D721Med (cell line): ENCODE measurements at regions not wholly inside any gene's neighbourhood (a gene's known extent, or its start where the extent isn't known, plus 50 kb on each side); places are given as distances from the start of the nearest gene placed in this dataset.

ENCODE experiments used
- DNase-seq: peaks from one replicate; pipeline ENCODE4 v3.0.0; 2011; ENCODE audit warnings: low spot score; ENCODE audit not compliant: insufficient read length
- FAIRE-seq: peaks from 2 replicates; lab custom pipeline; 2011; peaks lifted over from hg19 to GRCh38; lab: Jason Lieb, UNC
- CTCF ChIP-seq: IDR thresholded peaks from 2 replicates; pipeline ENCODE4 v1.5.1; 2012; ENCODE audit warnings: mild to moderate bottlenecking, control low read depth; ENCODE audit not compliant: insufficient read depth; ENCODE audit errors: missing control alignments

- TF ChIP-seq CTCF, result no peak
- FAIRE-seq (no peak), DNase-seq (no peak)
Observed at GRCh38 chr5:32984851-32985610, 273.9 kb downstream of the NPR3 start.

- FAIRE-seq (no peak), DNase-seq (no peak)
- TF ChIP-seq CTCF, result no peak
Observed at GRCh38 chr5:32989815-32990214, 278.7 kb downstream of the NPR3 start.

- FAIRE-seq, result no peak
- DNase-seq, result no peak
- no peak for TF ChIP-seq CTCF
Observed at GRCh38 chr5:32990593-32991420, 279.7 kb downstream of the NPR3 start.

GRCh38 chr5:32991421-32991815, 280.3 kb downstream of the NPR3 start:
- TF ChIP-seq CTCF, result no peak
- FAIRE-seq (no peak), DNase-seq (no peak)

GRCh38 chr5:32996336-32996735, 285.2 kb downstream of the NPR3 start:
- DNase-seq (no peak), FAIRE-seq (no peak)
- TF ChIP-seq CTCF, result no peak

GRCh38 chr5:33008751-33009418, 297.8 kb downstream of the NPR3 start:
- no peak for TF ChIP-seq CTCF

More at GRCh38 chr5:33008751-33009418, 297.8 kb downstream of the NPR3 start:
- FAIRE-seq, result no peak
- no peak for DNase-seq
